GM04504 (cell line): ENCODE measurements at regions not wholly inside any gene's neighbourhood (a gene's known extent, or its start where the extent isn't known, plus 50 kb on each side); places are given as distances from the start of the nearest gene placed in this dataset.

Experiments
- DNase-seq: peaks from one replicate; pipeline ENCODE4 v3.0.0-alpha.2; 2012; ENCODE audit warnings: low read depth

DNA sequence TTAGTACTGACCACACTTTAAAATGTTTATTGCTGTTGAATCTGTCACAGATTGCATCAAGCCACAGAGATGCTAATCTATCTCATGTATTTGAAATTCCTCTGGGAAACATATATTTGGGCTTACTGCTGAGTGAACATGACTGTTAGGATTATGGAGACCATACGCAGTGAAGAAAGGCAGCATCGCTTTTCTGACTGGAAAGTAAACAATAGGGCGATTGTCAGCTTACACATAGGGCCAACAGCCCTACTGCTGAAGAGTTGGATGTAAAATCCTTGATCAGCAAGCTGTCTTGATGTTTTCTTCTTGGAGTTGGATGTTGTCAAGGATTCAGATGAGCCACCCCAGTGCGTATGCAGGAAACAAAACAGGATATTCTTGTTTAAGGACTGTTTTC lies 368.7 kb upstream of the ADGRL2 start:
- no peak for DNase-seq

DNA sequence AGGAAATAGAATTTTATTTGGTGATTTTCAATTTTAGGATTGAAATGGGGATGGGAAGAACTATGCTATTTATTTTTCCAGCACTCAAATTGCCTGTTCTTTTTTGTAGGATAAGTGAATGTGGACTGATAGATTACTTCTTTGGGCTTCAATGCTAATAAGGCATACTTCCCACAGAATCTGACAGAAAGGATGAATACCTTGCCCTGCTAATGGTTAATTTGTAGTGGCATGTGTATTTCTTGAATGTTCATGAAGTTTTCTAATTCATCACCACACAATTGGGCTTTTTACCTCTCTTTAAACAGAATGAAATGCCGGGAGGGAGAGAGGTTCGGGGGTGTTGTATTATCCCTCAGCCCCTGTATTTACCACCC lies 369.1 kb upstream of the ADGRL2 start:
- no peak for DNase-seq

DNA sequence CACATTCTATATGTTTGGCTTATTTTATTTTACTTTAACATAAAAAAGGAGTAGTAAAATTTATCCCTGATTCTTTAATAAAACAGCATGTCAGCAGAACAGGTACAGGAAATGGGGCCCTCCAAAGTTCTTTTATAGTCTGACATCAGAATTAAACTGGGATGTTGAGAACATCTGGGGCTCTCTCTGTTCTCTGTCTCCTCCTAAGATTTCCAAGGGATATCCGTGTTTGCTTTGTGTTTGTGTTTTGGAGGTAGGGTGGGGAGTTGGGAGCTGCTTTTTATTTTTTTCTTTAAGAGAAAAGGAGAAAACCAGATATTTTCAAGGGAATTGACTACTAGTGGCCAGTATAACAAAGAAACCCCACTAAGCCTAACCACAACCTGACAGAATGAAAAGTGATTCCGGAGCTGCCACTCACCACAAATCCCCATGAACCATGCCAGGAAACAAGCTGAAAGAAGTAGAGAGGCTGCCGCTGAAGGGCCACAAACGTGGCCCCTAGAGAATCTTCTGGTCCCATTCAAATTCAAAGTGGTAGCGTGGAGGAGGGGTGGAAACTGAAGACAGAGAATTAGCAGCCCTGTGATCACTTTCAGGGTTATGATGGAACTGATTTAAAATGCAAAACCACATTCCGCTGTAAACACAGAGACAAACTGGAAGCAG lies 369.6 kb upstream of the ADGRL2 start:
- DNase-seq: no peak

DNA sequence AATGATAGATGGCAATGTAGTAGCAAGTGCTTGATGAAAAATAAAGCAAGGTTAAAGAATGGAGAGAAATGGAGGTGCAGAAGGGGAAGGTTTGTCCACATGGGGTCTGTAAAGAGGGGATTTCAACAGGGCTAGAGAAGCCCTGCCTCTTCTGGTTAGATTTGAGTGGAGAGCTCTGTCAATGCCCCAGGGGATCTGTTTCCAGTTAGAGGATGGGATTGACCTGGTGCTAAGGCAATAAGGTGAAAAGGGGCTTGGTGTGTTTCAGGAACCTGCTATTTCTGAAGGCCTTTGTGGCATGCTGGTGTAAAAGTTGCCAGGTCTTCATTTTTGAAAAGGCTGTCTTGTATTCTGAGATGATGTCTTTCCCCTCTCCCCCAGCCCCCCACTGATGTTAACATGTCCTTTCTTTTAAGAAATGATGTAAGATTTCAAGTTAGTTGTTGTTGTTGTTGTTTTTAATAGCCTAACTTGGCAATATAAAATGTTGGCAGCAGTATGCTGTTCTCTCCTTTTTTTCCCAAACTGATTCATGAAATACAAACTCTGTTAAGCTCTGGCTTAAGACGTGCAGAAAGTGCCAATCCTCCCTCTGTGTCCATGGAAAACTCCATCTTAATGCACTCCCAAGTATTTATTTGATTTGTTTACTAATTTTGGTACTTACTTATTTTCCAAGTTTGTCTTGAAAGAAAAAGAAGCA lies 370.3 kb upstream of the ADGRL2 start:
- DNase-seq: no peak

DNA sequence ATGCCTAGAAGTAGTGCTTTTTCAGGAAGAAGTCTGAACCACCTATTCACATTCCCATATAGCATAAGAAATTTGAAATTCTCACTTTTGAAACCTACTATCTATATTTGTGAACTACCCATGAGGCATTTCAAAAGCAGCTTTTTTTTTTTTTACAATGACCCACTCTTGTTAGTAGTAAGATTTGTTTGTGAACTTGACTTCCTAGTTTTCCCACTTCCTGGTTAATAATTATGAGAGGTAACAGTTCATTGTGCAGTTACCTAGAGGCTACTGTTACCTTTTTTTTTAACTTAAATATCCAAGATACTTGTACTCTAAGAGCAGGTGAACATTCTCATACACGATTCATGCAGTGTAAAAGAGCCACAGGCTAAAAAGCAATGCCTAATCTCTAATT lies 371.7 kb upstream of the ADGRL2 start:
- no peak for DNase-seq

DNA sequence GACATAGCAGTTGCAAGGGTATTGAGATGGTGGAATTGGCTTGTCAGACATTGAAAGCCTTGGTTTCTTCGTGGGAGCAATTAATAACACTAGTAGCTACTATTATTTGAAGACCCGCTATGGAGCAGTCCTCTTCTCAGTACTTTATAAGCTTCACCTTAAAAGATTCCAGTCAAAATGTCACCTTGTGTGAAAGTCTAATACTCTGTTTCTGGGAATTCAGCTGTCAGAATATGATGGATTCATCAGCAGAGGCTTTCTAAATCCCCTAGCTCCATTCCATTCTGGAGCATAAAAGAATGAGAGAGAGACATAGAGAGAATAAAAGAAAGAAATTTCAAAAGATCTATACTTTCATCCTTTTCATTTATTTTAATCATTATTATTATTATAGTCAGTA lies 375.9 kb upstream of the ADGRL2 start:
- no peak for DNase-seq

DNA sequence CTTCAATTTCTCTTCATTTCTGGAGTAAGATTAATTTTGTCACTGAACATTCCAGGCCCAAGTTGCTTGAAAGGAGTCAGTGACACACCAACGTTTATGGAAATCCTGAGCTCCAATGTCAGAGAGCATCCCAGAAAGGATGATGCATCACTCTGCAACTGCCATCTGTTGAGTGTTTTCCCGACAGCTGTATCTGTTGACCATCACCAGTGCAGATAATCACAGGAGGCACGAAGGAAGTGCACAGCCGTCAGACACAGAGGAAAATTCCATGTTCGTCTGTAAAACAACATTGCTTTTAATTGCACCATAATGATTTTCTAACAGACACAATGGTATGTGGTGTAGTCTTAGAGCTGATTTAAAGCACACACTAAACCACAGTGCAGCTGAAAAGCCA lies 376.7 kb upstream of the ADGRL2 start:
- no peak for DNase-seq

DNA sequence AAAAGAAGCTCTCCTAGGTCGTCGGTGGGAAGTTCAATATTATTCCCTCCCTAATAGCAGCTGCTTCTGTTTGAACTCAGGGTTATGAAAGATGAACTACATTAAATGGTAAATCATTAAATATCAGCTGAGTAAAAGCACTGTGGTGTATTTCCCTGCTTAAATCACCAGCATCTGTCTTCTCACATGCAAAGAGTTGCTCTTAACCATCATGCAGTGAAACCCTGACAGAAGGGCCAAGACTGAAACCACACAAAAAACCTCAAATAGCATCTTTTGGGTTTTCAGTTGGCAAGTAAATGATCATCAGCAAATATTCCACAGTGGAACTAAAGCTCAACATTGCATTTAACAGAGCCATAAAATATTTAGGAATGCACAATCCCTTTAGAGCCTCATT lies 380.0 kb upstream of the ADGRL2 start:
- DNase-seq: no peak

DNA sequence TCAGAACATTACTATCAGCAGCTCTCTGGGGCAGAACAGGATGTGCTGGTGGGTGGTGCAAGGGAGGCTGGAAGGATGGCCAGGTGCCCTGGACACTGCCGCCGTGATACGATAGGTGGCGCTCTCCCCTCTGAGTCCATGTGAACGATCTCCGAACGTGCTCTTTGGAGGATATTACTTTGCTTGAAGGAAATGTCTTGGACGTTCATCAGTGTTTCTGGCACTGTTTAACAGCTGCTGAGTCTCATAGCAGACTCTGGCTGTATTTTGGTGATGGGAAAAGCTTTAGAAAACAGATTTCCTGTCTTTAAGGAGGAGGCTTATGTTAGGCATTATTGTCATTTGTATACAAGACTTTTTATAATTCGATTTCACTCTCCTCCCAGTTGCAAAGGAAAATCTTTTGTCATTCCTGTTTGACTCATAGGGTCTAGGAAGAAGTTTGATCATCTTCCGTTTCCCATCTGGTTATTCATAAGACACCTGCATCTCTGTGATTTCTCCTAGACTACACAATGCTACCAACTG lies 386.2 kb upstream of the ADGRL2 start:
- no peak for DNase-seq

DNA sequence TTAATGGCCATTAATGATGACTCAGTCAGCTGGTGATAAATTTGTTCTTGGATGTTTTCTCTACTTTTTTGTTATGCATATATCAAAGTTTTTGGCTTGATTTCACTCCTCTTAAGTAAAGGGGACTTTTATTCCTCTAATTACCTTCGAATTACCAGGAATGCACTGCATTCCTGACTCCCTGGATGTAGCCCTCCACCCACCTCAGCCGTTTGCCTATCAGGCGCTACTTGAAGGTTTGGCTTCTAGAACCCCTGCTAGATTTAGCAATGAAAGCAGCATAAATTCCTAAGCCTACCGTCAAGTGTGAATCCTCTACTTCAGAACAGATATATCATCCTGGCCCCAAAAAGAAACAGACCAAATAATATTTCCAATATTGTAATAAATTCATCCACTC lies 387.8 kb upstream of the ADGRL2 start:
- DNase-seq: no peak

DNA sequence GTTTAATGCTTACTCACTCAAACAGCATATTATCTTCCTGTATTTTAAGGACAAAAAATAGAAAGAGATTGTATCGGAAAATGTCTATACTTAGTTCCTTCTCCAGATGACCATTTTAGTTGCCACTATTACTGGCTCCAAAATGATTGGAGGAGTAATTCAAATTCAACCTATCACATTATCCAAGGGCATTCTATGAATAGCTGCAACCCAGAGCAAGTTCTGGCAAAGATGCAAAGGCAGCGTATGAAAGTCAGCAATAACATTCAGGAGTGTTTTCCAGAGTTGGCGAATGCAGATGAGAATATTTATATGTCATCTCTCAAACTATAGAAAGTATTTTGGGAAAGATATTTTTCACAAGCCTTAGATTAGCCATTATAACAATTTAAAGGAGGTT lies 389.8 kb upstream of the ADGRL2 start:
- no peak for DNase-seq

DNA sequence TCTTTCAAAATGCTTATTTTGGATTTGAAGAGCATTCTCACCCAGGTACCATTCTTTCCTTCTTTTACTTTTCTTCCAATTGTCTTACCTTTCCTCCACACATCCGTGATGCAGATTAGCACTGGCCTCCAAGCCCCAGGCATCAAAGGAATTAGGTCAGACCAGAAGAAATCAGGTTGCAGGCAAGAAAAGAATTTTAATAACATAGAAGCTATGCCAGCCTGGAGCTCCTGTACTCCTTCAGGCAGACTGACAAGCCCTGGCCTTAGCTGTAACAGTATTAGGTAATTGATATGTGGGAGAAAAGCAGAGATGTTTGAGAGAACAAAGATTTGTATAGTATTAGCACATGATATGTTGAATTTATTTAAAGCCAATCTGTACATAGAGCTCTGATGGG lies 390.4 kb upstream of the ADGRL2 start:
- no peak for DNase-seq

DNA sequence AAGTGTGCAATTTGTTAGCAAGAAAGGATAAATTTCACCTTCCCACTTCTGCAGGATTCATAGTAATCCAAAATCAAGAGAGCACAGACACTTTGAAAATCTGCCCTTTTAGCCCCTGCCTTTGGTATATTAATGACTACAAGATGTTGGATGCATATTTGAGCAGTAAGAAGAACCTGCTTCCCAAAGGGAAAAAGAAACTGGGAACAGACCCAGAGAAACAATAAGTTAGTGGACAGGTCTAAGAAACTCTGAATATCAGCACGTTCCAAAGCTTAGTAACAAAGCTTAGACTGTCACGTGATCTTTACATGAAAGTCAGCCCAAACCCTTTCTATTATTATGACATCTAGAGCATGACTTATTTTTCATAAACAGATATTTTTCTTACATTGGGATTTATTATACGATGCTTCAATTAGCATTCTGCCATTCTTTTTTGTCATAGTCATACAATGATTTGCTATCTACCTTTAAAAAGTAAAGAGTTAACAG lies 390.9 kb upstream of the ADGRL2 start:
- no peak for DNase-seq

DNA sequence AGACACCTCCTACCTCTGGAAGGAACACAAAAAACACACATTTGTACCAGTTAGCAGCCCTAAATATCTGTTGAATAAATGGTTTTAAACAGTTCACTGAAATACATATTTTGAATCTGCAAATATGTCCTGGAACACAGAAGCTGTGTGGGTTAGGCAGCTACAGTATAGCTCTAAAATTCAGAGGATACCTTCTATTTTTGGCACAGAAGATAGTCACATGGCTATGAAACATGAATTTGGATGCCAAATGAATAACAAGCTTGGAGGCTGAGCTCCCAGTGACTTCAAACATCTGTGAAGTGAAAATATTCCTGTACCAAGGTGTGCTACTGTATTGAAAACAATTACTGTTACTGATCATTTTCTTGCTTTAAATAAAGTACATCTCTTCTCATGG lies 391.5 kb upstream of the ADGRL2 start:
- DNase-seq: no peak

DNA sequence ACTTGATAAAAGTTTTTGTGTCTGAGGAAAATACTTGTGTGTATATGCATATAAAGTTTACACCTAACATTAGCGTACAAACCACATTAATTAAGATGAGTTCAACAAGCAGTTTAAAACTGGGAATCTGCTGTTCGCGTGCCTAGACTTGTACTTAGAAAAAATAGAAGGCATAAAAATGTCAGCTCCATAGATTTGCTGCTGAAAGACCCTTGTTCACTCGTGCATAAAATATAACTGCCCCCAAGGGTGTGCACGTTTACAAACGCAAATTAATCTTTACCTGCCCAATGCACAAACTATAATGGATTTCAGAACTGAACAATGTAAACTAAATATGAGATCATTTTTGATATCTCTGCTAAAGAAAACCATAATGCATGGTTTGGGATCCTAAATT lies 392.3 kb upstream of the ADGRL2 start:
- DNase-seq: no peak

DNA sequence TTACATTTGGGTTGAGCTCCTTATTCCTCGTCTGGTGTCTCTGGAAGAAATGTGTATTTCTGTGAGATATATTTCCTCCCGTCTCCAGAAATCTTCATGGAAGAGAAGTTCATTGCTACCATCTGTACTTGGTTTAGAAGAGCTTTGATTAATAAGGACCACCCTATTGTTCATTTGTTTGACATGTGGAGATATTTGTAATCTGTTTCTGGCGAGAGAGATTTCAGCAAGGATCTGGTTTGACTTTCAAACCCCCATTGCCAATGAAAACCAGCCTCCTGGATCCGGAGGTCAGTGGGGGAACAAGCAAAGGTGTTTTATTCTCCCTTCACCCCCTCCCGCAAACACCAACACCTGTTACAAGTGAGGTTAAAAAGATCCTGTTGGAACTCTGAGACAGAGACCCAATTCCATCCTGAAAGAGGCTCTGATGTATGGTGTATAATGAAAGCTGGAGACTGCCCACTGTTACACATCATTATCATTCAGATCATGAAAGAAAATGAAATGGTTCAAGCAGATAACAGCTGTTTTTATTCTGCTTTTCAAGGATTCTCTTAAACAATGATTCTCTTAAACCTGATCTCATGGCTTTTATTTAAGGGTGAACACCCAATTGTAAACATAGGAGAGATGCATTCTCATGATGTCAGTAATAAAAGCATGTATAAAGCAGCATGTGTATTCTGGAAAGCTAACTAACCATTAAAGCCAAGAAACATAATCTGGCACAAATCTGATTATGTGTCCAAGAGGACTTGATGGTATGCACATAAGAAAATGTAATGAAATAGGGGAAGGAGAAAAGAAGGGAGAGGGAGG lies 393.5 kb upstream of the ADGRL2 start:
- DNase-seq: no peak

DNA sequence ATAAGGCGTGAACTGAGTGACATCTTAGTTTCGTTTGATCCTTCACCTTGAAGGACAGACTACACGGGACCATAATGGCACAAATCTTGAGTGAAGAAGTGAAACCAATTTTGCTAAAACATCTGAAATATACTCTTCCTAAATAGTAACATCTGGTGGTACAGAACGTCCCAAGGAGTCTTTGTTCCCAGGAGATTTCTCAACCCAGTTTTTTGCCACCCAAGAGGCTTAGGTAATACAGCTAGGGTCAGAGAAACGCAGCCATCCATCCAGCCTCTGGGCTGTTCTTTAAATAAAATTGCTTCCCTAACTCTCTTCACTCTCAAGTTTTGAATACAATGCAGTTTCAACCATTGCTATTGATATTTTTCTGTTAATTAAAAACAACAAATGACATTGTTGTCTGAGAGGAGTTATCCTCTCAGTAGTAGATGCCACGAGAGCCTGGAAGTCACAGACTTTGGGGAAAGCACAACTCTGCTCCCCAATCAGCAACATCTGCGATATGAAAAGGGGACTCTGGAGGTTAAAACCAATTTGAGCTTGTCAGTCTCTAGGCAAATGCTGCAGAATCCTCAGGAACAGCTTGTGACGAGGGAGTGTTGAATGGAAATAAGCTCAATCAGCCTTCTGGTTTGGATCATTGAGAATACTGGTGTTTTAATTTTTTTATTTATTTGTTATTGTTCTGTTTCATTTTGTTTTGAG lies 394.3 kb upstream of the ADGRL2 start:
- no peak for DNase-seq

DNA sequence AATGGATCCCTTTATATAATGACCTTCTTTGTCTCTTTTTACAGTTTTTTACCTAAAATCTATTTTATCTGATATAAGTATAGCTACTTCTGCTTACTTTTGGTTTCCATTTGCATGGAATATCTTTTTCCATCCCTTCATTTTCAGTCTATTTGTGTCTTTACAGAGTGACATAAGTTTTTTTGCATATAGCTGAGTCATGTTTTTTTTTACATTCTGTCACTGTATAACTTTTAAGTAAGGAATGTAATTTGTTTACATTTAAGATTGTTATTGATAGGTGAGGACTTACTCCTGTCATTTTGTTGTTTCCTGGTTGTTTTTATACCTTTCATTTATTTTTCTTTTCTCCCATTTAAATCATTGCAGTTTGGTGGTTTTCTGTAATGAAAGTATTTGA lies 402.7 kb upstream of the ADGRL2 start:
- no peak for DNase-seq

DNA sequence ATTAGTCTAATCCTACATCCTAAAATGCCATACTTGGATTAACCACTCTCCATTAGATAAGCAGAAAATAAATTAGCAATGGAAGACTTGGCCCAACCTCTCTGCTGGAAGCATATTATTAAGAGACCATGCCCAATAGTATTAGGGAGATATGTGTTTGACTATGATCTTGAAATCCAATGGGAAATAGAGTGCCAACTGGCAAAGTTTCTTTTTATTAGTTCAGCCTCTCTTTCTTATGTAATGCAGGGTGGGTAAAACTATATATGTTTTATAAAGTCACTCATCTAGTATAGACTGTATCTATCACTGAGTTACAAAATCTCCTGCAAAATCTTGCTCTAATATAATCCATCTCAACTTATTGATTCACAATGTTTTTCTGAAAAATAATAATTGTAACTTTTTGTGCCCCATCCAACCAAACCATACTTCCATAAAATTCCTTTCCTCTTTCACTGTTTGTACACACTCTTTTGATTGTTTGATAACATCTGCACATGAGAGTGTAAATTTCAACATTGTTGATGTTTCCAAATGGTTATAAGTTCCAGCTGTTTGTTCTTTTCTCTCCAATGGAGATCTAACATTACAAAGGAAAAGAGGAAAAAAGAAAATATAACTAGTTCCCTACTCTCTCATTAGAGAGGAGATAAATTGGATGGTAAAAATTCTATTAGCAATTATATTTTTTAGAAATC lies 408.1 kb upstream of the ADGRL2 start:
- no peak for DNase-seq

DNA sequence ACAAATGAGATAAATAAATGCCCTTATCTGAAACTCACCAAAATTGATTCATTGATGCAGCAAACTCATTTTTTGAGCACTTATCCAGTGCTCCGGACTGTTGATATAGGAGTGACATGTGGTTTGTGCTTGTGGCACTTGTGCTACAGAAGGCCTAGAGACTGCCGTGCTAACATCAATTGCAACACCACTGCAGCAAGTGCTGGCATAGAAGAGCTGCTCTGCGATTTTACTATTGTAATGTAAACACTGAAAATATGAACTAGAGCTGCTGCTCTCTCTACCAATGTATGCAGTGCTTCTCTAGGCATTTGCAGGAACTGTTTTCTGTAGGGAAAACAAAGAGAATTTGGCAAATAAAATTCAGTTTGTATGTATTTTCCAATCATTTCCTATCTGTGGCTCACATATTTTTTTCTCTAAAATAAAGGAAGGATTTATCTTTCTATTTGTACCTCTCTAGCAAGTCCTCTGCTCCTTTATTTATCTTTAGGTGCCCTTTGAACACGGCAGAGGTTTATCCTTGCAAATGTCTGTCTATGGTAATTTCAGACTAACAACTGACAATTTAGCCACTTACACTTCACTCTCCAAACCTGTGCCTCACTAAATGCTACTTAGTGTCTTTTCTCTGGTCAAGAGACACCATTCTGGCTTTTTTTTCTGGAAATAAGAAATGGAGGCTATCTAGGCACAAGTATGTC lies 409.5 kb upstream of the ADGRL2 start:
- no peak for DNase-seq

DNA sequence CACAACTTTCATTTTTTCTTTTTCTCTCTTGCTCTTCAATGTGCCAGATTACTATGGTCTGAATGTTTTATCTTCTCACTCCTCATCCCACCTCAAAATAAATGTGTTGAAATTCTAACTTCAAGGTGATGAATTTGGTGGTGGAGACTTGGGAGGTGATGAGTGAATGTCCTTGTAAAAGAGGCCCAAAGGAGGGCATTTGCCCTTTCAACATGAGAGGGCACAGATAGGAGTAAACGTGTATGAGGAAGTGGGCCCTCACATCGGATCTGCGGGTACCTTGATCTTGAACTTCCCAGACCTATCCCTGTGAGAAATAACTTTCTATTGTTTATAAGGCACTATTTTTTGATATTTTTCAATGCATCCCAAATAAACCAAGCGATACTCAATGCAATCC lies 412.3 kb upstream of the ADGRL2 start:
- no peak for DNase-seq
